K562 (cell line): ENCODE measurements at regions not wholly inside any gene's neighbourhood (a gene's known extent, or its start where the extent isn't known, plus 50 kb on each side); places are given as distances from the start of the nearest gene placed in this dataset.

Source experiments
- ATAC-seq: fragments of 200-7000 bp; cut with Tn5 transposase; 3 replicates; pipeline ENCODE4 v1.9.1; 2020; ENCODE audit warnings: moderate library complexity
- BruUV-seq: library from RNA; stranded (reverse); fragments of 400-500 nt; replicated peaks from 2 replicates; lab custom pipeline; 2021; lab: Mats Ljungman, UMichigan
- CTCF ChIA-PET: fragments of 300-600 bp; formaldehyde crosslinking; extraction: SDS; loops from one replicate; lab custom pipeline; 2021; ENCODE audit warnings: low intra/inter-chr PET ratio; lab: Yijun Ruan, JAX
- POLR2A ChIA-PET: fragments of 300-600, 350-650 bp; sonication (Branson Sonifier 250); formaldehyde crosslinking; extraction: SDS; loops from one replicate; lab custom pipeline; 2021; ENCODE audit warnings: antibody characterized with exemption, inconsistent platforms; lab: Yijun Ruan, JAX
- DNase-seq, 4 experiments: peaks; one replicate each; pipeline versions ENCODE4 v3.0.0 to v3.0.0-alpha.2; 2011 to 2018; ENCODE audit warnings: low spot score in 3 of 4, mixed read lengths in 3 of 4; ENCODE audit errors: extremely low read depth in 1 of 4
- FAIRE-seq: peaks from 2 replicates; lab custom pipeline; 2011; peaks lifted over from hg19 to GRCh38; lab: Jason Lieb, UNC
- H2AFZ ChIP-seq: 2 replicates; pipeline ENCODE4 v1.6.0; 2011; ENCODE audit warnings: low read depth, low read length, control low read depth, inconsistent platforms
- H3K27ac ChIP-seq: fragments of 200-600 bp; 3 replicates; pipeline ENCODE4 v1.8.0; 2011; ENCODE audit warnings: low read depth, mild to moderate bottlenecking, control low read depth, inconsistent platforms, low read length, moderate library complexity, mixed read lengths; ENCODE audit errors: extremely low read depth
- H3K27me3 ChIP-seq, 2 experiments: fragments of 300-600 bp in 1 of 2; 2 replicates in 1 of 2; 3 replicates in 1 of 2; pipeline versions ENCODE4 v1.6.0 to v1.8.0; 2011; ENCODE audit warnings: inconsistent platforms in 2 of 2, low read length in 2 of 2, mild to moderate bottlenecking in 1 of 2, mixed read lengths in 1 of 2, moderate library complexity in 1 of 2; ENCODE audit not compliant: control insufficient read depth in 2 of 2, insufficient read depth in 2 of 2
- H3K36me3 ChIP-seq: fragments of 300-600 bp; 3 replicates; pipeline ENCODE4 v1.8.0; 2011; ENCODE audit warnings: mild to moderate bottlenecking, low read length, inconsistent platforms; ENCODE audit not compliant: control insufficient read depth, insufficient read depth
- H3K4me1 ChIP-seq, 2 experiments: fragments of 200-600 bp in 1 of 2; replicated peaks in 1 of 2; 2 replicates in 1 of 2; 3 replicates in 1 of 2; pipeline versions ENCODE4 v1.5.1 to v1.8.0; 2011; ENCODE audit warnings: inconsistent platforms in 2 of 2, low read length in 2 of 2, mild to moderate bottlenecking in 1 of 2, mixed read lengths in 1 of 2, moderate library complexity in 1 of 2; ENCODE audit not compliant: control insufficient read depth in 2 of 2, insufficient read depth in 2 of 2
- H3K4me2 ChIP-seq: 2 replicates; pipeline ENCODE4 v1.6.1; 2011; ENCODE audit warnings: low read length, control low read depth, inconsistent platforms, mixed read lengths; ENCODE audit not compliant: insufficient read depth
- H3K4me3 ChIP-seq: fragments of 200-600 bp; sonication (generic), shearing (Covaris generic); 2 replicates; pipeline ENCODE4 v1.5.1; 2016; ENCODE audit warnings: control low read depth, inconsistent platforms
- H3K79me2 ChIP-seq: fragments of 200-600 bp; 3 replicates; pipeline ENCODE4 v1.8.0; 2011; ENCODE audit warnings: low read length, inconsistent platforms; ENCODE audit not compliant: control insufficient read depth, insufficient read depth
- H3K9ac ChIP-seq, 2 experiments: 2 replicates each; pipeline versions ENCODE4 v1.6.0 to v1.6.1; 2011; ENCODE audit warnings: low read depth in 2 of 2, low read length in 2 of 2, control low read depth in 1 of 2, inconsistent platforms in 1 of 2, mild to moderate bottlenecking in 1 of 2, mixed read lengths in 1 of 2; ENCODE audit not compliant: insufficient read depth in 1 of 2
- H3K9me1 ChIP-seq: one replicate; pipeline ENCODE4 v1.6.0; 2011; ENCODE audit warnings: inconsistent platforms, mild to moderate bottlenecking, low read length, moderate library complexity; ENCODE audit not compliant: control insufficient read depth, insufficient read depth
- H3K9me3 ChIP-seq: replicated peaks from 2 replicates; pipeline ENCODE4 v1.5.1; 2011; ENCODE audit warnings: low read depth, low read length, inconsistent platforms; ENCODE audit not compliant: control insufficient read depth, insufficient read depth
- H4K20me1 ChIP-seq: replicated peaks from 2 replicates; pipeline ENCODE4 v1.6.1; 2011; ENCODE audit warnings: low read length, inconsistent platforms, mixed read lengths; ENCODE audit not compliant: control insufficient read depth, insufficient read depth
- BRD9 ChIP-seq: fragments of 450-650 bp; IDR thresholded peaks from 2 replicates; pipeline ENCODE4 v1.6.1; 2018; ENCODE audit warnings: low read depth; ENCODE audit not compliant: partially characterized antibody
- C11orf30 ChIP-seq: fragments of 450-650 bp; IDR thresholded peaks from 2 replicates; pipeline ENCODE4 v1.6.1; 2016; ENCODE audit warnings: low read depth, mild to moderate bottlenecking
- GABPB2 ChIP-seq: fragments of 250-450 bp; sonication (Bioruptor Pico); conservative IDR thresholded peaks from 2 replicates; pipeline ENCODE4 v1.5.1; 2021; ENCODE audit warnings: mild to moderate bottlenecking
- ZNF12 ChIP-seq: sonication (generic); formaldehyde crosslinking; IDR thresholded peaks from 2 replicates; pipeline ENCODE4 v1.4.0; 2020; ENCODE audit warnings: mild to moderate bottlenecking, missing genetic modification reagents
- WGBS: fragments of 100-300 bp; shearing (Covaris generic); methylation state at CpG from one replicate; pipeline ENCODE4 v1.1.6; 2016; ENCODE audit warnings: low coverage, mixed read lengths; ENCODE audit not compliant: insufficient coverage; ENCODE audit errors: missing lambda C conversion rate; 5-methylcytosine and 5-hydroxymethylcytosine counted together
- in situ Hi-C: fragments of 300-500 bp; cut with MboI; formaldehyde crosslinking; loops from 4 replicates; pipeline ENCODE4 v1.15.0; 2018; ENCODE audit warnings: inconsistent platforms, mixed read lengths
- intact Hi-C: fragments of 100-400 bp; cut with micrococcal nuclease; formaldehyde crosslinking; loops from 2 replicates; pipeline ENCODE4 v1.14.2; 2022

DNA sequence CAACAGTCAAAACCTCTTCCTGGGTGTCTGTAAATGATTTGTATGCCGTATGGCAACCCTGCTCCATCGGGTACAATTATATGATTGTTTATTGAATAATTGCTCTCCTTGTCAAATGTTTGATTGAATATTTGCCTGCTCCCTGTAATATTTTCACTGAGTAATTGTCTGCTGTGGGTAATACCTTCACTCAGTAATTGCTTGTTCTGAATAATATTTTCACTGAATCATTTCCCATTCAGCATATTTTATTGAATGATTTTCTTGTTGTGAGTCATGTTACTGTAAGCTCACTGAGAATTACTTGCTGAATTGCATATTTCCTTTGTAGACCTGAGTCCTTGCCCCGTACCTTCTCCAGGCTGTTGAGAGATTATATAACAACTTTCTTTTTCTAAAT, 535.2 kb downstream of the METTL4 start:
- intact Hi-C loops = no loop called here
- Histone ChIP-seq H3K27ac (no peak overlapping the region), H3K4me1 (no peaks in the 10 kb centered on the region), H4K20me1 (no peaks in the 10 kb centered on the region), H3K9me3 (no peaks in the 10 kb centered on the region), H3K27me3 (0 out of 5 replicates have a peak, but pooled peaks cover 0 to 7% of the 10 kb centered on the region in 2 experiments), H3K4me3 (no peak overlapping the region), H3K79me2 (no peaks in the 10 kb centered on the region), H2AFZ (no peak overlapping the region), H3K36me3 (no peaks in the 10 kb centered on the region), H3K9me1 (no peaks in the 10 kb centered on the region), H3K4me2 (no peak overlapping the region), H3K9ac (no peak overlapping the region)
- in situ Hi-C loops = no loop called here
- FAIRE-seq (no peak), ATAC-seq (no peak), DNase-seq (no peak)
- TF ChIP-seq BRD9 (no peak), C11orf30 (peak; percentile 33)
- 6% methylated on average over 3 of the region's 3 CpGs for WGBS
- ChIA-PET POLR2A (no interaction called here), CTCF (no interaction called here)
- BruUV-seq = no TSS peak

DNA sequence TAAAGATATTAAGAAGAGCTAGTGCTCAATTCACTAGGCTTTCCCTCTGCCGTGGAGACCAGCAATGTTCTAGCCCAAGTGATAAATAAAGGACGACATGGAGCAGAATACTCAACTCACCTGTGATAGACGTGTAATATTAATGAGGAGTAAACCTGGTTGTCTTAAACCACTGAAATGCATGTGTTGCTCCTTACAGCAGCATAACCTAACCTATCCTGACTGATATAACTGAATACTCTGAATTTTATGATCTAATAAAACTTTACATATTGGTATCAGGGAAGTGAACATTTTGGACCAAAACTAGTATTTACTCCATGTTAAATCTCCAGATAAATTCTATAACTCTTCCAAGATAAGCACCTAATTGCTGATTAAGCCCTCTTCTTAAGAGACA, 531.0 kb downstream of the METTL4 start:
- ATAC-seq (no peak), DNase-seq (no peak)

More for the DNA sequence above, 531.0 kb downstream of the METTL4 start:
- intact Hi-C loops (no loop called here), in situ Hi-C loops (no loop called here)
- no peak overlapping the region for H3K27ac ChIP-seq
- ChIA-PET CTCF (no interaction called here), POLR2A (no interaction called here)
- no peaks in the 10 kb centered on the region for H4K20me1 ChIP-seq
- H3K9ac ChIP-seq = no peak overlapping the region
- no peaks in the 10 kb centered on the region for H3K36me3 ChIP-seq
- 1% methylated on average over 3 of the region's 3 CpGs for WGBS
- H3K79me2 ChIP-seq = no peaks in the 10 kb centered on the region
- H3K4me2 ChIP-seq = no peak overlapping the region
- H3K4me1 ChIP-seq = no peaks in the 10 kb centered on the region
- H3K9me1 ChIP-seq = no peaks in the 10 kb centered on the region
- no peak for FAIRE-seq
- TF ChIP-seq ZNF12 (CRISPR knock-in tag) (peak; percentile 74; the same call in 1 of the 2 replicates), GABPB2 (CRISPR knock-in tag) (no peak)
- no peak overlapping the region for H3K4me3 ChIP-seq
- no peaks in the 10 kb centered on the region for H3K27me3 ChIP-seq
- H2AFZ ChIP-seq = no peak overlapping the region
- H3K9me3 ChIP-seq = no peaks in the 10 kb centered on the region
- BruUV-seq = no TSS peak
